NCI-H146 treated with DMSO at 0.1 percent for 48 hours (cell line): ENCODE measurements at regions not wholly inside any gene's neighbourhood (a gene's known extent, or its start where the extent isn't known, plus 50 kb on each side); places are given as distances from the start of the nearest gene placed in this dataset.

Source experiments
- DNase-seq: peaks from one replicate; lab custom pipeline; 2025; ENCODE audit not compliant: unreplicated experiment; lab: John Stamatoyannopoulos, UW

DNA sequence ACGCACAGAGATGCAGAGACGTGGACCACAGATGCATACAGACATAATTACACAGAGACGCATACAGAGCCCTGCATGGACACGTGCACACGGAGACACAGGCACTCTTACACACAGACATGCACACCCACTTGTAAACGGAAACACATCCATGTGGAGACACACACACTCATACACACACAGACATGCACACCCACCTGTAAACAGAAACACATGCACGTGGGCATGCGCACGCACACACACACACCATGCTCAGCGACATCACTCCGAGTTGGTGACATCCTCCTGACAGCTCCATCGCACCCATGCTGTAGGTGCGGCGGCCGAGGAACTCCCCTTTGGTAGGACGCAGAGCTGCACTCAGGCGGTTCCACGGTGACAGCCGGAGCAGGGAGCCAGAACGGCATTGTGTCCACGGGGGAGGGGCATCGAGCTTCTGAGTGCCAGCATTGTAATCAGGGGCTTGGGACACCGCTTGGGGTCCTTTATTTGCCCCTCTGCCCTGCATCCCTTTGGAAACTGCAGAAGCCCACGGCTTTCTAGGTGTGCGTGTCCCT, 233.5 kb downstream of the RBFOX3 start:
- DNase-seq: no peak

DNA sequence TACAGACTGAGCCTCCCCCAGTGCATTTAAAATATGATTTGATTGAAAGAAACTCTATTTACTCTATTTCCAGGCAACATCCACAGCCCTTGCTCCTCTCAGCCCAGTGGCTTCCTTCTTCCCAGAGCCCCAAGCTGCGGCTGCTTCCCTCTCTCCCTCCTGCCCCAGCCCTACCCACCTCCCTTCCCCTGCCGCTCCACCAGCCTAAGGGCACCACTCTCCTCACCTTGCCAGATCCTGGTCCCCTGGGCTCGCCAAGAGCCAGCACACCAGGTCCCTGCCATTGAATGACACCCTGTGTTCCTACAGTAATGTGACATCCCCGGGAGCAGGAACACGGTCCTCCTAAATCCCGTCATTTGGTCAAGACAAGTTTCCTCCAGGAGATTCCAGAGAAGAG, 236.0 kb downstream of the RBFOX3 start:
- no peak for DNase-seq

DNA sequence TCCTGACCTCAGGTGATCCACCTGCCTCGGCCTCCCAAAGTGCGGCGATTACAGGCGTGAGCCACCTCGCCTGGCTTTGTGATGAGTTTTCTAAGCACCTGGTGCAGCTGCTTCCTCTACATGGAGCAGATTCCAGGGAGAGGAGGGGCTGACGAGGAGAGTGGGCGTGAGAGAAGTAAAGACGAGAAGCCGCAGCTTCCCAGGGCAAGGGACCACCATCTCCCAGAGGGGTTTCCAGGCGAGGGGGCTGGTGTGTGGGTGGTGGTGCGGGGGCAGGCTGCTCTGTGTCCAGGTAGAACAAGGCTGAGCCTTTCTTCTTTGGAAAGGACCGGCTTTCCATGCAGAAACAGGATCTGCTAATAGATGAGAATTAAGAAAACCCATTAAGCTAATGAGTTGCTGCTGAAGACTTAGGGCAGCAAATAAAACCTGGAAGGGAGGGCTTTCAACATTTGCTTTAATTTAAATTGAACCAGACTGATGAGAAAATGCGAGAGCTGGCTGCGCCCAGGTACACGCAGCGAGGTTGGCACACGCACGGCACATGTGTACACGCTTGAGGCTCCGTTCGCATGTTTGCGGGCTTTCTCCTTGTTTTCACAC, 236.7 kb downstream of the RBFOX3 start:
- DNase-seq: no peak

DNA sequence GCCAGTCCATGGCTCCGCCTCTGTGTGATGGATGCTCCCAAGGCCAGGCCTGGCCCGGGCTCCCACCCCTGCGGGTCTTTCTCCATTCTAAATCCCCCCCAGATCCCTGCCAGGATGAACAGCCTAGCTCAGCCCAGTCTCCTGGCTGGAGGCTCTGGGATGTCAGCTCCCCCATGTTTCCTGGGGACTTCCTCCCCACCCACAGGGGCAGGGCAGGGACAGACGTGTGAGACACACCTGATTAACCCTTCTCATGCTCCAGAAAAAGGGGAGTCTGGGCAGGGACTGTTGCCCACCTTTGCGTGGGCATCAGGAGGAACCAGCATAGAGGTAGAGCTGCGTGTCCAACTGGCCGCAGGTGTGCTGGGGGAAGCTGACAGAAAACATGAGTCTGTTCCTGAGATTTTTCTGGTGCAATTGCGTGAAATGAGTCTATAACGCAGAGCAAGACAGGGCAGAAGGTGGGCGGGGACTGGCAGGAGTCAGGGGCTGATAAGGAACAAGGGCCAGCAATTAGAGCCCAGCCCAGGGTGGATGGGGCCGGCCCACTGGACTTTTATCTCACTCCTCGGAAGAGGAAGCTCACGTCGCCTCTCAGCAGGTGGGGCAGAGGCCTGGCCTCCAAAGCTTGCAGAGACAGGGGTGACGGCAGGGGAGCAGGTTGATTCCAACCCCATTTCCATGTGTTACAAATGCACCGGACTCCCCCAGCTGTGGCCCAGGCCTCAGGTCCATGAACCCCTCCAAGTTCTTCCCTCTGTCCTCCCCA, 238.2 kb downstream of the RBFOX3 start:
- DNase-seq: no peak

DNA sequence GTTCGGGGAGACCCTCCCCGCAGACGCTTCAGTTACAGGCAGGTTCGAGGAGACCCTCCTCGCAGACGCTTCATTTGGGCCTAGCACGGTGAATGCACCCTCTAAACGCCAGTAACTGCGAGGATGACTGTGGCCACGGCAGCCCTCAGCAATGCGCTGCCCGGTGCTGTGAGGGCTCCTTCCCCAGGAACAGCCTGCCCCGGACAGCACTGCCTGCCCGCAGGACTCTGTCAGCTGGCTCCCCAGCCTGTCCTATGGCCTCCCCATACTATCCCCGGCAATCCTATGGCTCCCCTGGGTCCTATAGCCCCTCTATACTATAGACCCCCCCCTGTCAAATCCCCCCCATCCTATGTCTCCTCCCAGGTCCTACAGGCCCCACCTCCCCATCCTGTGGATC, 238.9 kb downstream of the RBFOX3 start:
- no peak for DNase-seq

DNA sequence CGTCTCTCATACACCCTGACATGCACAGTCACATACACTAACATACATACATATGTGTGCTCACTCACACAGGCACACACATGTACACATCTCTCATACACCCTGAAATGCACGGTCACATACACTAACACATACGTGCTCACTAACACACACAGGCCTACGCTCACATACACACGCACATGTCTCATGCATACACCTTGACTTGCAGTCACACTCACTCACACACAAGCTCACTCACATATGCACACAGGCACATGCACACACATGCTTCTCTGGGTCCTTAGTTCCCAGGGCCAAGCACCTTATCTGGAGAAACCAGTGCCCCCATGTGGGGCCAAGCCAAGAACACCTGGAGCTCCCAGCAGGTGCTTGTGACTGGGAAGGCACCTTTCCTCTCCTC, 240.3 kb downstream of the RBFOX3 start:
- no peak for DNase-seq

DNA sequence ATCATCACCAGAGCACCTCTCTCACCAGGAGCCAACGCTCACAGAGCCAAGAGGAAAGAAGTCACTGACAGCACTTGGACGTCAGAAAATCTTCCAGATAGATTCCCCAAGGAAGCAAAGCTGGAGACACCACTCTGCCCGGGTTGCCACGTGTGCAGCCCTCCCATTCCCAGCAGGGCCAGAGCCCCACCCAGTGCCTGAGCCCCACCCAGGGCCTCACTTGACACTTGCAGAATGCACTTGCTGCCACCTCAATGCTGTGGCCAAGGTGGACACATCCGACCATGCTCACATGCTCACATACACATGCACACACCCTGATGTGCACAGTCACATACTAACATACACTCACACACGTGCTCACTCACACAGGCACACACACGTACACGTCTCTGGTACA, 240.7 kb downstream of the RBFOX3 start:
- no peak for DNase-seq

DNA sequence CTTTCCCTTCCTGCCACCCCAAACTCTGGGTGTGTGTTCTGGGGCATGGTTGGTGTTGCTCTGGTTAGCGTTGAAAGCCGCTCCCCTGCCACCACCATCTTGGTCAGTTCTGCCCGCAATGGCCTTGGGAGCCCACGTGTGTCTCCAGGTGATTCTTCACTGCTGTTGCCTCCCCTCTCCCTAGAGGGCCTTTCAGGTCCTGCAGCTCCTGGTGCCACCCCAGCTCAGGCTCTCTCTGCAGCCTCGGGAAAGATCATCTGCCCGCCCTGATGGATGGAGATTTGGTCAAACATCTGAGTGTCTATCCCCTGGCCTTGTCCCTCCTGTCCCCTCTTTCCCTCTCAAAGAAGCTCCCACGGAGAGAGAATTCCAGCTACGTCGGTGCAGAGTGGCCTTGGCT, 241.3 kb downstream of the RBFOX3 start:
- DNase-seq: no peak

DNA sequence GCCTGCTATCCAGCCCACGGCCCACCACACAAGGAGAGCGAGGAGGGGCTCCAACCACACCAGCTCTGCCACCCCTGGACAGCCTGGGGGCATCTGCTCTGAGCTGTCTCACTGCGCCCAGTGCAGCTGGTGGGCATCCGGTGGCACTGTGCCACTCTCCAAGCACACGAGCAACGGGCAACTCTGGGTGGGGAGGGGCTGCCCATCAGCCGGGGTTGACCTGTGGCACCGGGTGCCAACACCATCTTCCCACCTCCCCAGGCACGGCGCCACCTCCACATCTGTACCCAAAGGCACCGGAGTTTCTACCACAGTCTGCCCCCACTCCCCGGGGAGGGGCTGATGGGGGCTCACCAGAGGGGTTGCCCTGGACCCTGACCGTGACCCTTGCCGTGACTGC, 241.8 kb downstream of the RBFOX3 start:
- DNase-seq: no peak

DNA sequence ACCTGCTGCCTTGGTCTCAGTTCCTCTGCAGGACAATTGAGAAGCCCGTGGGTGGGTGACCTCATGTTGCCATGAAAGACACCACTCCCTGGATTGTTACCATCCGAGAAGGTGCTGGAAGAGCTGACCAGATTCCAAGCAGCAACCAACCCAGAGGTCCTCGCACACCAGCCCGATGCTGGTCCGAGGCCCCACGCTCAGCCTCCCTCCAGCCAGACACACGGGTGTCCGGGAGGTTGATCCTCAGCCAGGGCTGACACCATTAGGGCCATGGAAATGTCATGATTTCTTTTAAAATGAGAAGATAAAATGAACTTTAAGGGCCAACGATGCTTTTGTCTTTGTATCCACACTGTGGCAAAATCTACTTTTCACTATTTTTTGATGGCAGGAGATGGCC, 242.3 kb downstream of the RBFOX3 start:
- DNase-seq: no peak

DNA sequence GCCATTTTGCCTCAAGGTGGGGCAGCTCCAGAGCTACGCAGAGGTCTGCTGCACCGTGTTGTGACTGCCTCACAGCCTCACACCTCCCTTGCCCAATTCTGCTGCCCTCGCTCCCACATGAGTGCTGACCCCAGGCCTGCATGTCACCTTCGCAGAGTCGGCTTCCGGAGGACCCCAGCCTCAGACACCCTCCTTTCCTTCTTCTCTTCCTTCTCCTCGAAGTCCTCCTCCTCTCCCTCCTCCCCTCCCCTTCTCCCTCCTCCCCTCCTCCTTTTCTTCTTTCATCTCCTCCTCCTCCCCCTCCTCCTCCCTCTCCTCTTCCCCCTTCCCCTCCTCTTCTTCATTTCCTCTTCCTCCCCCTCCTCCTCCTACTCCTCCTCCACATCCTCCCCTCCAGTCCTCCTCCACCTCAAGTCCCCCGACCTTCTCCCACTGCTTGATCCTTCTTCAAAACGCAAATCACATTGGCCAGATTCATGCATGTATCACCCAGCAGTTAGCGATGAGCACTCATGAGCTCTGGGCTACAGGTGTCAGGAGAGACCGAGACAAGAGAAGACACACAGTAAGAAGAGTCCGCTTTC, 243.8 kb downstream of the RBFOX3 start:
- no peak for DNase-seq

DNA sequence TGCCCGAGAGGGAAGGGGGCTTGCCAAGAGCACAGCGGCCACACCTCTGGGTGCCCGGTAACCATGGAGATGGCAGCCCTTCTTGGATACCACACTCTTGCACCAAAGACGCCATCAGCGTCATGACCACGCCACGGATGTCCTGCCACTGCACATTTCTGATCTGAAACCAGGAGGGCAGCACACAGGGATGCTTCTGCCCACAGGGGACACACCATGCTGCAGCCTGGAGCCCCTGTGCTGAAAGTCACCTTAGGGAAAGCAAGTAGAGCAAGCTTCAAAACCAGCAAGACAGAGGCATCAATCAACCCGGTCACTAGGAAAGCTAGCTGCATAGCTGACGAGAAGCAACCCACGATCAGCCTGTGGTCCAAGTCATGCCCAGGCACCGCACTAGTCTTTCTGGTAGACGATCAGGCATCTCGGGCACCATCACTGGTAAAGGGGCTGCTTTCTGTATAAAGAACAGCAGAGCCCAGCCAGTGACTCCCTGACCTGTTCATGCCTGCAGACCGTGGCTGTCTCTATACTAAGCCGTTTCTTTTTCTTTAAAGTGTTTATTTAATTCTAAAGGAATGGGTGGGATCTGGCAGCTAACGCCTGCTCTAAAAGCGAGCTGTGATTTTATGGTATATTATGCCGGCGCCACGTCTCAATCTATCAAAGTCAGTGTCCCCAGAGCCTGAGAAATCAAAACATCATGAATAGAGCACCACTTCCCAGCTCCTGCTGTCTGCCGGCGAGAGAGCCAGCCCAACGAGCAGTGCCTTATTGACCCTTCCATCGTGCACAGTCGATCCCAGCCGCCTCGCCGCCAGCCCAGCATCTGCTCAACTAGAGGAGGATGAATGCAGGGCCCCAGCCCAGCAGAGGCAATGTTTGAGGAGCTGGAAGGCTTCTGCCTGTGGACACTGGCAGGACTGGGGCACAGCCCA, 244.7 kb downstream of the RBFOX3 start:
- DNase-seq: no peak

DNA sequence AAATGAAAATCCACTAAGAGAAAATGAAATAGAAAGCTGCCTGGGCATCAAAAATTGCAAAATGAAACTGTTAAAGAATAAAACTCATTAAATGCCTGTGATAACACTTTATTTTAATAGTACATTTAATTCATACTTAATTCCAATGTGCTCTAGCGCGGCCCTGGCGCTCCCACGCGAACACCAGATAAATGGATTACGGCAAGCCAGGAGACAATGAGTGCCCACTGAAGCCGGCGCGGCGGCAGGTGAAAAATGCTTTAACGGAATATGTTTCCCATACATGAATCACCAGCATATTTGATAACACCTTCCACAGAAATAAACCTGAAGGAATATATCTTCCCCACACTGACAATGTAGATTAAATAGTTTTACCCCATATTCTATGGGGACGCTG, 245.5 kb downstream of the RBFOX3 start:
- no peak for DNase-seq

DNA sequence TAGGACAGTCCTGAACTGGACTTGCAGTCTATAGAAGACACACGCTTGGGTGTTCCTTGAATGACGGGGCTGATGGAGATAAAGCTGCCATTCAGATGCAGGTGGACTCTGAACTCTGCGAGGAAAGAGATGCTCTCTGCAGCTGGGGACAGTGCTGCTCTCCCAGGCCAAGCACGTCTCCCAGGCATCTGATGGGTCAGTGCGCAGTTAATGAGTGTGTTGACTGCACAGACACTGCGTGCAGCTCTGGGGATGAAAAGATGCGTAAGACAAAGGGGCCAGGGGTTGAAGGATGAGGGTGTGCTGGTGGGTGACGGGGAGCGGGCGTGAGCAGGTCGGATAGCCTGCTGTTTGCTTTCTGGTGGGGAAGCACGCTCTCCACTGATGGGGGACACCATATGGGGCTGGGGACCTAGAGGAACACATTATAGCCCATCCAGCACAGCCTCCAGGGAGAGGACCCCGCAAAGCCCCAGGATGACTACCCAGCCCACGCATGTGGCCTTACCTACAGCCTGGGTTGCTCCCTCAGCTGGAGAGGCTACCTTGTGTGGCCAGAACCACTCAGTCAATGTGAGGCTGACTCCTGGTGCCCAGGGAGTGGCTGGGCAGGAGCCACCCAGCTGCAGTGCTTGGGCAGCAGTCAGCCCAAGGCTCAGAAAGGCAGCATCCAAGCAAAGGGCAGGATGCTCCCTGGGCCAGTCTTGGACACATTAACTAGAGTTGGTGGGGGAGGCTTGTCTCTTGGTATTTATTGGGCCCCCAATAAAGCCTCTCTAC, 246.3 kb downstream of the RBFOX3 start:
- DNase-seq: no peak

DNA sequence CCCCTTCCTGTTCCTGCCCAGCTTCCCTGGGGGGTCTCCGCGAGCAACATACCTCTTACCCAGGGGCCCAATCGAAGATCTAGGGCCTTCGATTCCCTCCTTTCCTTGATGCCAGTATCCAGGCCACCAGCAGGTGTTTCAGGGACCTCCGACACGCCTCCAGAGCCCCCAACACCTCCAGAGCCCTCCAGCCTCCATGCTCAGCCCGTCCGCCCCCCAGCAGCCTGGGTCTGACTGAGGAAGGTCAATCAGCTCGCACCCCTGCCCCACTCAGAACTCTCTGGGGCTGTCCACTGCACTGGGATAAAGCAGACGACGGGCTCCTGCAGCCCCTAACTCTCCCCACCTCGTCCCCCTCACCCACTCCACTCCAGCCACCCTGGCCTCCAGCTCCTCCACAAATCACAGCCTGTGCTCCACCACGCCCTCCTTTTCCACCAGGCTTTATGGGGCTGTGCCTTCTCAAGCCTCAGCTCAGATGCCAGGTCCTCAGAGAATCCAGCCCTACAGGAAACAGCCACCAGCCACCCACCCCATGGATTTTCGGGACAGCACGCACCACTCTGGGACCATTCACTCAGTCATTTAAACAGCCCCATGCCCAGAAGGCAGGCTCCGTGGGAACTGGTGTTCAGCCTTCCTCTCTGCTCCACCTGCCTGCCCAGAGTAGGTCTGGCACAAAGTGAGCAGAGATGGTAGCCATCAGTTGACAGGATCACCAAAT, 247.1 kb downstream of the RBFOX3 start:
- no peak for DNase-seq

DNA sequence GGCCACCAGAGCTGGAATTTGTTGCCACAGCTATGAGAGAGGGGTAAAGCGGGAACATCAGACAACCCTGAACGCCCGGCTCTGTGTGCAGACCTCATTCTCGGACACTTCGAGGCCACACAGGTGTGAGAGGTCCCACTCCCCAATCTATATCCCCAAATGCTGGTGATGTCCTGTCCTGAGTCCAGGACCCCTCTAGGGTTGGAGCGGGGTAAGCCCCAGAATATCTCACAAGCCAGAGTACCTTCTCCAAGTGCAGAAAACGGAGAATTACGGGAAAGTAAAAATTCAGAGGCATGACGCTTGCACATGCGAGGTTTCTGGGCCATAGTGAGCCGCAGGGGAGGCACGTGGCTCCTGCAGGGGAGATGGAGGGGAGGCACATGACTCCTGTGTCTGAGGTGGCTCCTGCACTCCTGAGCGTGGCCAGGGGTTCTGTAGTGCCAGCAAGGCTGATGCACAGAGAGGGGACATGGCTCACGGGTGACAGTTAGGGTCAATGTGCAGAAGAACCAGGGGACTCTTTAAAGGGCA, 248.0 kb downstream of the RBFOX3 start:
- DNase-seq: no peak

DNA sequence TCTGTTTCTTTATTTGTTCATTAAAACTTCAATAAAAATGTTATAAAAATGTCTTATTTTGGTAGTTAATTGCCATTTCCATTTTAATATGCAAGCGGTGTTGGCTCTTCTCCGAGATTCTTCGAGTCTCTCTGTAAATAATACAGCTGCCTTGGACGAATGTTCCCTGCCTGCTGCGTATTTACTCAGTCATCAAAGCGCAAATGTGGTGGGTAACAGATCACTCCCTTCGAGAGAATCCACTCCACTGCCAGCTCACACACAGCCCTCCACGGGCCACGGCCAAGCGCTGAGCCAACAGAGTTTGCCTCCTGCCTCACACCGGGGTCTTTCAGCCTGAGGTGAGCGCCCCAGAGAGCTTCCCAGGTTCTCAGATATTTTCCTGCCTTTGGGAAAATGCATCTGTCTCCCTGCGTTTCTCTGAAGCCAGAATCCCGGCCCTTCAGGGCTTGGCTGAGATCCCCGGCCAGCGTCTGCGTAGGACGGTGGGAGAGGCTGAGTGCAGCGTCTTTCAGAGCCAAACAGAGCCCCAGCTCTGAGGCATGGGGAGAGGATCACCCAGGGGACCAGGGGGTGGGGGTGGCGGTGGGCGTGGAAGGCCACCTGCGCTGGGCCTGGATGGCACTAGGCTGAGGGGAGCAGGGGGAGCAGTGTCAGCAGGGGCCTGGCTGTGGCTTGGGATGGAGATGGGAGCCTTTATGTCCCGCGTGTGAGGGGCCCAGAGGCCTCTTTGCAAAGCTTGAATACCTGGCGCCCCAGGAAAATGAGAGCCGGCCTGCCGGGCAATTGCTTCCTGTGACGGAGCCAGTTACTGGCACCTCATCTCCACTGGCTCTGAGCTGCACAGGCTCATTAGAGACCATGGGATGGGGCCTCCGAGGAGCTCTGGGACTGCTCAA, 248.7 kb downstream of the RBFOX3 start:
- no peak for DNase-seq

DNA sequence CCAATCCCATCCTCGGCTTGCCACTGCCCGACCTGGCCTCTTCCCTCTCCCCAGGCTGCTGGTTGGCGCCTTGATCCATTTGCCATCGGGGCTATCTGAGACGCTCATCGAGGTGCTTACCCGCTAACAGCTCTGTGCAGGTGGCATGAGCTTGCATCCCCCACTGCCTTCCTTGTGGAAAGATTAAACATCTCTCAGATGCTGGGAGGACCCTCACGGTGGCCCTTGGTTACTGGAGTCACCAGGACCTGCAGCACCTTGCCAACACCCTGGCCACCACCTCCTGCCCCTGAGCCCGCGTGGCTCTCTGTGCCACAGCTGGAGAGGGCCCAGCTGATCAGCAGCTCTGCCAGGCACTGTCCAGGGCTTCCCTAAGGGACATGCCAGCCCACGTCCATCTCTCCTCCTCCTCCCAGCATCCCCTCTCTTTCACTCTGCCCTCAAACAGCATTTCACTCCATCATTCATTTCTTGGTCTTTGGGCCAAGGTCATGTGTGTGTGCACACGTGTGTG, 249.6 kb downstream of the RBFOX3 start:
- DNase-seq: no peak
